BLaER1 (cell line): ENCODE measurements at regions not wholly inside any gene's neighbourhood (a gene's known extent, or its start where the extent isn't known, plus 50 kb on each side); places are given as distances from the start of the nearest gene placed in this dataset.

ENCODE experiments used
- H3K27ac ChIP-seq: shearing (Covaris generic); formaldehyde crosslinking; 2 replicates; pipeline ENCODE4 v1.8.1; 2022
- H3K27me3 ChIP-seq: shearing (Covaris generic); formaldehyde crosslinking; 2 replicates; pipeline ENCODE4 v1.8.1; 2022
- H3K36me3 ChIP-seq: shearing (Covaris generic); formaldehyde crosslinking; 2 replicates; pipeline ENCODE4 v1.8.1; 2022
- H3K4me1 ChIP-seq: shearing (Covaris generic); formaldehyde crosslinking; 2 replicates; pipeline ENCODE4 v1.8.1; 2022
- H3K4me2 ChIP-seq: shearing (Covaris generic); formaldehyde crosslinking; 2 replicates; pipeline ENCODE4 v1.8.1; 2022
- H3K4me3 ChIP-seq: shearing (Covaris generic); formaldehyde crosslinking; 2 replicates; pipeline ENCODE4 v1.8.1; 2022
- H3K9ac ChIP-seq: shearing (Covaris generic); formaldehyde crosslinking; 2 replicates; pipeline ENCODE4 v1.8.1; 2022
- H3K9me3 ChIP-seq: shearing (Covaris generic); formaldehyde crosslinking; 2 replicates; pipeline ENCODE4 v1.8.1; 2022
- H4K20me1 ChIP-seq: shearing (Covaris generic); formaldehyde crosslinking; 2 replicates; pipeline ENCODE4 v1.8.1; 2022
- Cebpa-rat ChIP-seq: shearing (Covaris generic); IDR thresholded peaks from 2 replicates; pipeline ENCODE4 v1.8.1; 2022

DNA sequence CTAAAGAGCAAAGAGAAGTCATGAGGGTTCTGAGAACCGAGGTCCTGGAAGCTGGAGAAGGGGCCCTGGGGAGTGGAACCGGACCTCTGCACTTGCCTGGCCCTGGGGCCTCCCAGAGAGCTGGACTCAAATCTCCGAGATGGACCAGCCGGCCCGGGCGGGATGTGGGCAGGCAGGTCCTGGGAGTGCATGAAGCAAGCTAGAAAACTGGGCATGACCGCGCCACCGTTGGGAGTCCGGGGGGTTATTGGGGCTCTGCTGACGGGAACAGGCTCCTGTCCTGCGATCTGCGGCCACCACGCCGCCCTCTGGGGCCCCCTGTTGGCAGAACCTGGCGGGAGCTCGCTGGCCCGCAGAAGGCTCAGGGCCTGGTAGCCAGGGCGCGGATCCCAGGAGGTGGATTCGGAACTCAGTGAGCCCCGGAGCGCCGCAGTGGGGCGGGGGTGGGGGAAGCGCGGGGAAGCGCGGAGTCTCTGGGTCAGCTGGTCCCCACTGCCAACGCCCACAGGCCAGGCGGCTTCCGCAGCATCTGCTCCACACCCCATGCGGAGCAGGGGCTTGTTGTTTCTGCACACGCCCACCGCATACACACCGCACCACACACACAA, 150.6 kb downstream of the ERCC6L2 start:
- Histone ChIP-seq H3K4me2 (no peak overlapping the region), H3K27me3 (peaks cover 88% of the 10 kb centered on the region), H3K4me1 (peaks cover 17% of the 10 kb centered on the region), H3K27ac (no peak overlapping the region), H3K9ac (no peak overlapping the region), H3K4me3 (no peak overlapping the region), H4K20me1 (peaks cover 36% of the 10 kb centered on the region), H3K9me3 (peaks cover 44% of the 10 kb centered on the region), H3K36me3 (no peaks in the 10 kb centered on the region)
- TF ChIP-seq Cebpa-rat: no peak

DNA sequence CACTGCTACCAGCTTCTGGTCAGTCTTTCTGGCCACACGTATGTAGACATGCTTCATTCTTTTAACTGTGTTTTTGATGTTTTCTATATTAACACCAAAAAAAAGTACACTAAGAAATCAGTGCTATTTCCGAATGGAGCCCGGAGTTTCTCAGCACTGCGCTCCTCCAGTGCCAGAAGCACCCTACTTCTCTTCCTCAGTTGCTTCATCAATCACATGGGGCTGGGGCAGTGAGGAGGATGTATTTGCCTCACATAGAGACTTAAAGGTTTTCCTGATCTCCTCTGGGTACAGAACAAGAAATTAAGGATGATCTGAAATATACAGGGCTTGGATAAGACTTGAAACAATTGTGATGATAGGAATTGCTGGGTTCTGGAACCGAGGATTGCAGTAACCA, 148.0 kb downstream of the ERCC6L2 start:
- H3K27ac ChIP-seq: no peak overlapping the region
- peaks cover 99% of the 10 kb centered on the region for H3K27me3 ChIP-seq
- no peaks in the 10 kb centered on the region for H3K36me3 ChIP-seq
- no peak for TF ChIP-seq Cebpa-rat
- no peak overlapping the region for H3K4me3 ChIP-seq
- H3K4me1 ChIP-seq: peaks cover 26% of the 10 kb centered on the region
- peaks cover 53% of the 10 kb centered on the region for H4K20me1 ChIP-seq
- H3K9ac ChIP-seq: no peak overlapping the region
- H3K9me3 ChIP-seq: peaks cover 33% of the 10 kb centered on the region
- no peak overlapping the region for H3K4me2 ChIP-seq

DNA sequence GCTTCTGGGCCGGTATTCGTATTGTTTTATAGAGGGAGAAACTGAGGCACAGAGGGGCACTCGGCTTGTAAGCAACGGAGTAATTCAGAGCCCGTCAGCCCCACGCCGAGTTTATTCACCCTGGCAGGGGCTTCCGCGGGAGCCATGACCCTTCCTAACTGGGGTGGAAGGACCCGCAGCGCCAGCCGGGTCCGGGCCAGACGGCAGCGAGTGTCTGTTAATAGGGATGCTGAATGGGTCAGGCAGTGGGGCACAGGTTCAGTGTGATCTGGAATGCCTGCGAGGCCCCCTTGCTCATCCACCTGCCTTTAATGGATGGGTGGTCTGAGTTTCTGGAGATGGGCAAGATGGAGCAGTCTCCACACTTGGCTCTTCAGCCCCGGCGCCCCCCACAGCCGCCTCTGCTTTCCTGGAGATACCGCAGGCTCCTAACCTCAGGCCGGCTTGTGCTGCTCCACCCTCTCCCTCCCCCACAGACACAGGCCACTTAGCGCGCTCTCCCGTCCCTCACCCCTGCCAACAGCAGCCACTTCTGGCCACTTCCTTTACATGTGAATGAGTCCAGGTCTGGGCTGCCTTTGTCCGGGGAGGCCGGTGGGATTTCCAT, 147.1 kb downstream of the ERCC6L2 start:
- Histone ChIP-seq H3K9ac (no peak overlapping the region), H3K27me3 (peaks cover 92% of the 10 kb centered on the region), H4K20me1 (peaks cover 53% of the 10 kb centered on the region), H3K9me3 (peaks cover 24% of the 10 kb centered on the region), H3K4me1 (peaks cover 26% of the 10 kb centered on the region), H3K27ac (no peak overlapping the region), H3K4me3 (peak overlapping the region; percentile 67), H3K4me2 (peak overlapping the region; percentile 97), H3K36me3 (peaks cover under 1% of the 10 kb centered on the region; the same call in 1 of the 2 replicates)
- TF ChIP-seq Cebpa-rat: no peak

DNA sequence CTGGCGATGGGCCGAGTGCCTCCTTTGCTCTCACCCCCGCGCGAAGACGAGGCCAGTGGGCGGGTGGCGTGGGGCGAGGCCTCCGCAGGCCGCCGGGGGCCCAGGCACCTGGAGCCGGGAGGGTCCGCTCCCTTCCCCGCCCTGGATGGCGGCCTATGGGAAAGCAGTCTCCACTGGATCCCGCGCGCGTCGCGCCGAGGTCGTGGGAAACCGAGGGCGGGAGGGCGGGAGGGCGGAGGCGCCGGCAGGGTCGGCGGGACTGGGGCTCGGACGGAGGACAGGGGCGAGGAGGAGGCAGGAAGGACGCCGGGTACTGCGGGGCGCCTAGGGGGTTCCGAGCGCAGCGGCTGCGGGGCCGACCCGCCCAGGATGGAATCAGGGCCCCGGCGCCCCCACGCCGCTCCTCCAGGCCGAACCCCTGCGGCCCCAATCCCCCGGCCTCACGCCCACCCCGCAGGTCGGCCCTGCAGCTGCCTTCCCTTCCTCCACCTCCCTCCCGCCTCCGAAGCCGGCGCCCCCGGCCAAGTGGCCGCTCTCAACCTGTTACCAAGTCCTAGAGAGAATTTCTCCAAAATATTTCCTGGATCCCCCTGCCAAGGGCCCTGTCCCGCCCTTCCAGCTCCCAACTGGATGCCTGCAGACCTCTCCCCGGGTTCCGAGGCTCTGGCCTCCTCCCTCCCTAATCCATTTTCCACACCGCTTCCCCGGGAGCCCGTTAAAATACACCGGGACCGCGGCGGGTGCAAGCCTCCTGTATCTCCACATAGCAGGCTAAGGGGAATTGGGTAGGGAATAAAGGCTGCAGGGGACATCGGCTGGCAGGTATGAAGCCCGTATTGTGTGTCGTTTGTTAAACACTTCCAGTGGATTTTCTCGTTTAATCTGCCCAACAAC, 146.3 kb downstream of the ERCC6L2 start:
- peaks cover 53% of the 10 kb centered on the region for H4K20me1 ChIP-seq
- H3K4me2 ChIP-seq: peak overlapping the region; percentile 97
- peaks cover 8% of the 10 kb centered on the region; the same call in 1 of the 2 replicates for H3K36me3 ChIP-seq
- peaks cover 18% of the 10 kb centered on the region for H3K9me3 ChIP-seq
- 0 out of 2 replicates have a peak overlapping the region, but pooled peaks have one; percentile 22 for H3K27ac ChIP-seq
- peak overlapping the region; percentile 67 for H3K4me3 ChIP-seq
- H3K9ac ChIP-seq: peak overlapping the region; percentile 55
- no peak for TF ChIP-seq Cebpa-rat
- H3K27me3 ChIP-seq: peaks cover 89% of the 10 kb centered on the region
- peaks cover 33% of the 10 kb centered on the region for H3K4me1 ChIP-seq

DNA sequence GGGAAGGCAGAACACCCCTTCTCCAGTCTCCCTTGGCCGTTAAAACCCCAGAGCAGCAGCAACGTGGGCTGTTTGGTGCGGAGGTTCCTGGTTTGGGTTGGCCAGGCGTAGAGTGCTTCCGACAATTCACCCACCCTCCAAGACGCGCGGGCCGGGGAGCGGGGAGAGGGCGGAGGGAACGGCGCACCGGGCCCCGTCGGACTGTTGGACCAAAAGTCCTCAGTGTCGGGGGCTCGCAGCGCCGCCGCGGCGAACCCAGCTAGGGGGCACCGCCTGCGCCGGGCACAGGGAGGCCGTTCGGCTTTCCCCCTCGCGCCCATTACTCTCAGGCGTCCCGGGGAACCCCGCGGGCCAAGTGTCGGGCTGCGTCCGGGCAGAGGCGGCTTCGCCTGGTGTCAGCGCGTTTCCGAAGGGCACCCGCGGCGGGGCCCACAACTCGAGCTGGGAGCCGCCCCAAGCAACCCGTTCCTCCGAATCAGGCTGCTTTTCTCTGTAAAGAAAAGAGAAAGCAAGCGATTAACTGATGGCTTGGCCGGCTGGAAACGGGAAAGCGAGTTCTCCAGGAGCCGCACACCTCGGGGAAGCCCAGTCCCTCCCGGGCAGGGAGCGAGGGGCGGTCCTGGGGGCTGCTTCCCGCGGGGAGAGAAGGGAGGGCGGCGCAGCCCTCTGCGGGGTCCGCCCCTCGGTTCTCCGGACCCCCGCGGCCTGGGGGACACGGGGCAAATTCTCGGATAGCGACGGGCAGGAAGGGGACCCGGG, 145.5 kb downstream of the ERCC6L2 start:
- 0 out of 2 replicates have a peak overlapping the region, but pooled peaks have one; percentile 22 for H3K27ac ChIP-seq
- H3K9me3 ChIP-seq: peaks cover 10% of the 10 kb centered on the region
- H3K9ac ChIP-seq: peak overlapping the region; percentile 55
- H3K4me2 ChIP-seq: peak overlapping the region; percentile 97
- peaks cover 41% of the 10 kb centered on the region for H3K4me1 ChIP-seq
- peaks cover 9% of the 10 kb centered on the region; the same call in 1 of the 2 replicates for H3K36me3 ChIP-seq
- H3K4me3 ChIP-seq: peak overlapping the region; percentile 67
- peaks cover 81% of the 10 kb centered on the region for H3K27me3 ChIP-seq
- TF ChIP-seq Cebpa-rat: no peak
- H4K20me1 ChIP-seq: peaks cover 53% of the 10 kb centered on the region

DNA sequence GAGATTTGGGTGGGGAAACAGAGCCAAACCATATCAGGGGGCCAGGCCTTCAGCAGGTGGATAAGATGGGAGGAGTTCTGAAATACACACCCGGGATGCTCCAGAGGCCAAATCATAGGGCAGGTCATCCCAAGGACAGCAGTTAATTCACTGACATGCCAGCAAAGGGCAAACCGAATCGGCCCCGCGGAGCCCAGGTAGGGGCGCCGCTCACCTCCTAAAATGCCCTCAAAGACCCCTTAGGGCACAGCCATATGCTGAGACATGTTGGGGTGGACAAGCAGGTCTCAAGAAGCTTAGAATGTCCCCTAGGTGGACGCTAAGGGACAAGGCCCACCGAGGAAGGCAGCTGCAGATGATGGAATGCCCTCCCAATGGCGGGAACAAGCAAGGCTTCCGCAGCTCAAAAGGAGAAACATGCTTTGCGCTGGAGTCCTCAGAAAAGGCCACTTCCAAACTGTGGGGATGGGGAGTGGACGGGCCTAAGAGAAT, 144.9 kb downstream of the ERCC6L2 start:
- Histone ChIP-seq H3K36me3 (peaks cover 9% of the 10 kb centered on the region; the same call in 1 of the 2 replicates), H3K27ac (no peak overlapping the region), H3K4me3 (peak overlapping the region; percentile 67), H3K9me3 (peaks cover 4% of the 10 kb centered on the region), H3K9ac (no peak overlapping the region), H3K4me1 (peaks cover 45% of the 10 kb centered on the region), H3K27me3 (peaks cover 75% of the 10 kb centered on the region), H4K20me1 (peaks cover 53% of the 10 kb centered on the region), H3K4me2 (peak overlapping the region; percentile 97)
- TF ChIP-seq Cebpa-rat: no peak
